Breast epithelium (tissue), 3 donors: ENCODE measurements at regions not wholly inside any gene's neighbourhood (a gene's known extent, or its start where the extent isn't known, plus 50 kb on each side); places are given as distances from the start of the nearest gene placed in this dataset.

ENCODE experiments used
- POLR2AphosphoS5 ChIP-seq, 3 donors: sonication (generic); formaldehyde crosslinking; IDR thresholded peaks; one replicate each; pipeline ENCODE4 v1.6.1; 2017; ENCODE audit warnings: antibody characterized with exemption in 3 of 3
- TF ChIP-seq, protein P1 (sequence below), 3 donors: fragments of 450-650 bp; IDR thresholded peaks; one replicate each; pipeline ENCODE4 v1.5.1; 2016 to 2017; ENCODE audit warnings: antibody characterized with exemption in 3 of 3, mild to moderate bottlenecking in 3 of 3, moderate library complexity in 3 of 3

DNA sequence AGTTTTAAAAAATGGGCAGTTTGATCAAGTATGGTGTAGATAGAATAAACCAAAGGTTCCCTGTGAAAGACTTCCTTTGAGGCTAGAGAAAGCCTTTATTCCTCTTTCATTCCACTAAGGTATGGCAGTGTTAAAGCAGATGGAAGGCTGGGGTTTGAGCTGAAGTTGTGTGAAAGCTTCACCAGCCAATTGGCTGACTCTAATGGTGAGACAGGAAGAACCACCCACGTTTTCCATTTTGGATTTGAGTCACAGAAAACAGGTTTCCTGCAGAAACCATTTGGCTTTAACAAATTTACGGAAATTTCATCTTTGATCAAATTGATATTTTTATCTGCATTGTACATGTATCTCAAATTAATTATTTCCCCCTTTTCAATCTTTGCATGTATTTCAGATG is 455.0 kb downstream of the PCNX1 start:
- TF ChIP-seq, protein P1, sequence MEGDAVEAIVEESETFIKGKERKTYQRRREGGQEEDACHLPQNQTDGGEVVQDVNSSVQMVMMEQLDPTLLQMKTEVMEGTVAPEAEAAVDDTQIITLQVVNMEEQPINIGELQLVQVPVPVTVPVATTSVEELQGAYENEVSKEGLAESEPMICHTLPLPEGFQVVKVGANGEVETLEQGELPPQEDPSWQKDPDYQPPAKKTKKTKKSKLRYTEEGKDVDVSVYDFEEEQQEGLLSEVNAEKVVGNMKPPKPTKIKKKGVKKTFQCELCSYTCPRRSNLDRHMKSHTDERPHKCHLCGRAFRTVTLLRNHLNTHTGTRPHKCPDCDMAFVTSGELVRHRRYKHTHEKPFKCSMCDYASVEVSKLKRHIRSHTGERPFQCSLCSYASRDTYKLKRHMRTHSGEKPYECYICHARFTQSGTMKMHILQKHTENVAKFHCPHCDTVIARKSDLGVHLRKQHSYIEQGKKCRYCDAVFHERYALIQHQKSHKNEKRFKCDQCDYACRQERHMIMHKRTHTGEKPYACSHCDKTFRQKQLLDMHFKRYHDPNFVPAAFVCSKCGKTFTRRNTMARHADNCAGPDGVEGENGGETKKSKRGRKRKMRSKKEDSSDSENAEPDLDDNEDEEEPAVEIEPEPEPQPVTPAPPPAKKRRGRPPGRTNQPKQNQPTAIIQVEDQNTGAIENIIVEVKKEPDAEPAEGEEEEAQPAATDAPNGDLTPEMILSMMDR (IDR thresholded peaks at IDR 0.05), result no peak
- no peak for TF ChIP-seq POLR2AphosphoS5 (IDR thresholded peaks at IDR 0.05)
